ENCODE measurements at regions not wholly inside any gene's neighbourhood (a gene's known extent, or its start where the extent isn't known, plus 50 kb on each side); places are given as distances from the start of the nearest gene placed in this dataset.
"Not testable (repeated sequence)": the region's sequence is repeated elsewhere in the genome, so short reads cannot be mapped to it uniquely, and the experiment has no call there.

DNA sequence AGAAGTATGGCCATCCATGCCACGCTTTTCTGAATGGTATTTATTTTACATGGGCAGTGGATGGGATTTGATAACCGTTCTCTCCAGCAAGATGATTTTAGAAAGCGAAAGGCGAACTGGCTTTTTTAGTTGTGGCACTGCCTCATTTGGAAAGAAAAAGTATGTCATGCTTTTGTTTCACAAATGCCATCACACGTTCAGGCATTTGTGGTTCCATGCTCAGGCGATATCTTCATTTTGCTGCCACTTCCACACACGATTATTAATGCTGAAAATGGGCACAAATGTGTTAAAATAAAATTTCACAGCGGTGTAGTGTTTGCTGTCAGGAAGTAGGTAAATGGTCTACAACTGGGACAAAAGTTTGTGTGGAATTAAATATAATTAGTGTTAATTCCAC lies 328.1 kb downstream of the BCL2L11 start:
- not testable (repeated sequence) for DNase-seq (ENCODE audit: low read depth)

DNA sequence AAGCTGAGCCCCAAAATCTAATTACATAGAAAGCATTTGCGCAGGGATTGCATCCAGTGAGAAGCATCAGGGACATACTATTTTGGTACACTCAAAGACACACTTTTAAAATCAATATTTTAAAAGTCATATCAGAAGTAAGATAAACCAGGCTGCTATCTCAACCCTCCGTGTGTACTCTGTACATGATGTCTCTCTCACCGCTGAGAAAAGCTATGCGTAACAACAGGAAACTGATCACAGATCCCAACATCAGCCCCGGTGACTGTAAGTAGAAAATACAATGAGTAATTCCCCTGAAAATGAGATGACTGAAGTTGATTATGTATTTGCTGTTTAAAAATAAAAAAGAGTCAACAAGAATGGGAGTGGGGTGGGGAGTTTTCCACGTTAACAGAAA lies 329.8 kb downstream of the BCL2L11 start:
- not testable (repeated sequence) for DNase-seq (ENCODE audit: low read depth)

- not testable (repeated sequence) for DNase-seq (ENCODE audit: low read depth)
These were observed 331.0 kb downstream of the BCL2L11 start for GRCh38 chr2:111451692-111452199.

DNA sequence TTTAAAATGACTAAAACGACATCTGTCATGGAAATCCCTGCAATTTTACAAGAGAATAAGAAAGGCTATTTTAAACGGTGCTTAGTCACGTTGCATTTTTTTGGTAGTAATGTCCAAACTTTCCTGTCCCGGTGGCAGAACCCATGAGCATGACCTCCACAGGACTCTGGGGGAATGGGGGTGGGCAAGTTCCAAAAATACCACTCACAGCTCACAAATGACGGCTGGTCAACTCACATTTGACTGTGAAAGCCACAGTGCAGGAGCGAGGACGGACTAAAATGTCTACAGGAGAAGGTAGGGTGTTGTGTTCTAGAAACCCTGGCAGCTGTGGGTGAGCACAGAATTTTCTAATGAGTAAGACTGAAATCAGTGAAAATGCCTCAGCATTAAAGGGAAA lies 331.5 kb downstream of the BCL2L11 start:
- not testable (repeated sequence) for DNase-seq (ENCODE audit: low read depth)

GRCh38 chr2:111453308-111453707 lies 332.6 kb downstream of the BCL2L11 start:
- not testable (repeated sequence) for DNase-seq (ENCODE audit: low read depth)

- not testable (repeated sequence) for DNase-seq (ENCODE audit: low read depth)
These were observed 333.1 kb downstream of the BCL2L11 start for GRCh38 chr2:111453816-111454215.

- DNase-seq (ENCODE audit: low read depth) = not testable (repeated sequence)
These were observed 333.7 kb downstream of the BCL2L11 start for GRCh38 chr2:111454404-111454803.

DNA sequence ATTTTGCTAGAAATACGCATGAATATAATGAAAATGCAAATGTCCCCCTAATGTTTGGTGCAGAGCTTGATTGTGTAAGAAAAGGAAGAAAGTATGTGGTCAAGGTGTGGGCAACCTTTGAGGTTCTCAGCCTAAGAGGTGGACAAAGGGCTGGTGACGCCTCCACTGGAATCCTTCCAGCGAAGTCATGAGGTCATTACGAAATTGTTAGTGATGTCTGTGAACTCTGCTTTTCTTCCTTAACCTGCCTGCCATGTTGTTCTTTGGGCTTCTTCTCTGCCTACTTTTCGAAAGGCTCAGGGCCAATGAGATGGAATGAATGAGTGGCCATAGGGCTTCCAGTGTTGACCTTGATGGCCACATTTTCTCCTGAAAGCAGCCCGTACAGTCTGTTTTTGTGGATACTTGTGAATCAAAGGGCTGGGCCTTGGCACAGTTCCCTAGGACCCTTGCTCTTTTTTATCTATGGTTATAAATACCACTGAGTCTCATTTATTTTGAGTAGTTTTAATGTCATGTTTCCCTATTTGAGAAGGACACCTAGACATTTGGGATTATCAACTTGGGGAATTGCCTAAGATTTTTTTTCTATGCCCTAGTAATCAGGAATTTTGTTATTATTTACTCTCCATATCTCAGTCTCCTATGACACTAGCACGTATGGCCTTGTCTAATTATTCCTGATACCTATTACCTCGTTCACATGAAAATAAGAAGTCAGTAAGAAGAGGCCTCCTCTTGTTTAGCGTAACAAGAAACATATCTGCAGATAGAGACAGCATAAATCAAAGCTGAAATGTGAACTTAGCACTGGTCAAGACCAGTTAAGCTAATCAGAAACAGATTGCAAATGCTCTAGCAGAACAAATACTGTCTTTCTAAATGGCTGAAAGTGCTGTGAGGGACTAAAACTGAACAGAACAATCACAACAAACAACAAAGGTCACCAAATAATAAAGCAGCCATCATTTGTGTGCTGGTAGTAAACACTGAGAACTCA lies 334.6 kb downstream of the BCL2L11 start:
- not testable (repeated sequence) for DNase-seq (ENCODE audit: low read depth)

DNA sequence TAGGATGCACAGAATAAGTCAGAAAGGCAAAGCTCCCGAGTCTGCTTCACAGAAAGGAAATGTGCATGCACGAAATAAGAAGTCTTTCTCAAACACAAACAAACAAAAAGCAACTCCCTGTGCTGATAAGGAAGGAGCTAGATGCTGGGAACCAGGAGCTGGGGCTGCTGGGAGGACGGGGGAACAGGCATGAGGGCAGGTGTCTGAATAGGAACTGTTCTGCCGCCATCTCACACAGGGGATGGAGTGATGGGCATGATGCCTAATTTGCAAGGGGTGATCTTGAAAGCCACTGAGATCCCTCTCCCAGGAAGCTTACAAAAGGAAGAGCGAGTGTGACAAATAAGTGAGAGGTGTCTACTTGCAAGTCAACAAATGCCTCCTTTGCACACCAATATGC lies 336.5 kb downstream of the BCL2L11 start:
- not testable (repeated sequence) for DNase-seq (ENCODE audit: low read depth)

GRCh38 chr2:111460901-111461300 lies 340.2 kb downstream of the BCL2L11 start:
- not testable (repeated sequence) for DNase-seq (ENCODE audit: low read depth)

DNA sequence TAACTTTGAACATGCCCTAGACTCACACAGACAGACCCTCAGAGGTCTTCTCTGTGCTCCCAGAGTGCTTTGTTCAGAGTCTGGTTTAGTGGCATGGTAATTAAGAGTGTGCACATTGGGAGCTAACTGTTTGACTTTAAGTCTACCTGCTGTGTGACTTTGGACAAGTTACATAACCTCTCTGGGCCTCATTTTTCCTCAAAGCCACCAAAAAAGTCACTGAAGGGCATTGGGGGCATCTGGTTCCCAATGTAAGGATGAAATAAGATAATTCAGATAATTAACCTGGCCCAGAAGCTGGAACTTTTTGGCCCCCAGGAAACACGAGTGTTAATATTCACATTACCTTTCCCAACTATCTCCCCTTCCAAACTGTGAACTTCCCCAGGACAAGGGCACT lies 341.1 kb downstream of the BCL2L11 start:
- not testable (repeated sequence) for DNase-seq (ENCODE audit: low read depth)

- not testable (repeated sequence) for DNase-seq (ENCODE audit: low read depth)
These were observed 341.9 kb downstream of the BCL2L11 start for GRCh38 chr2:111462572-111462971.

GRCh38 chr2:111463238-111463848 lies 342.6 kb downstream of the BCL2L11 start:
- DNase-seq (ENCODE audit: low read depth) = not testable (repeated sequence)

GRCh38 chr2:111463956-111464355 lies 343.2 kb downstream of the BCL2L11 start:
- DNase-seq (ENCODE audit: low read depth) = not testable (repeated sequence)

DNA sequence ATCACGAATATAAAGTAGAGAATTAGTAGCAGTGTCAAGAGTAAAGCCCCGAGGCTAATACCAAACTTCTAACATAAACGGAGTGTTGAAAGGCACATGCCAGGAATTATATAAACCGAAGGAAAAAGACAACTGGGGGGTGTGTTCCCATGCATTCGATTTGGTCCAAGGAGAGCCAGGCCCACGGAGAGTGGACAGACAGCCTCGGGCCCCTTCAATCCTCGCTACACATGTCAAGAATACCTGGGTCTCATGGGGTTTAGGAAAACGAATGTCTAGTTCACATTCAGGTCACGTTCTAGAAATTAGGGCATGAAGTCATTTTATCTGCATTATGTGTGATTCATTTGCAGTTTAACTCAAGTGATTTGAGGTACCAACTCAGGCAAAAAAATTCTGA lies 343.7 kb downstream of the BCL2L11 start:
- not testable (repeated sequence) for DNase-seq (ENCODE audit: low read depth)

GRCh38 chr2:111465521-111465920 lies 344.8 kb downstream of the BCL2L11 start:
- not testable (repeated sequence) for DNase-seq (ENCODE audit: low read depth)

- DNase-seq (ENCODE audit: low read depth) = not testable (repeated sequence)
These were observed 346.0 kb downstream of the BCL2L11 start for GRCh38 chr2:111466744-111467143.

DNA sequence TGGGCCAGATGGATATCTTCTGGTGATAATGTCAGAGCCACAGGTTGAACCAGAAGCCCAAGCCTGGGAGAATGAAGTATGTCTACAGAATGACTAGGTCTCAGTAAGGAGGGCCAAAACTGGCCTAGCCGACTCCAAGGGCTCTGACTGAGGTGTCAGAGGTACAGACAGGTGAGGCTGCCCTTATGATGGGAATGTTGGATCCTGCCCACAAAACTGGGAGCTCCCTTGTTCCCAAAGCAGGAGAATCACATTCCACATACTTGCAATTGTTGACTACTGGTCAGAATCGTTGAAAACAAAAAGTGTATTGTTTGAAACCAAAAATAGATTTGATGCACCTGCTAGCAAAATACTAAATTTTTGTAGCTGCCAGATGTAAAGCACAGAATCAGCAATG lies 350.2 kb downstream of the BCL2L11 start:
- DNase-seq (ENCODE audit: low read depth) = not testable (repeated sequence)

DNA sequence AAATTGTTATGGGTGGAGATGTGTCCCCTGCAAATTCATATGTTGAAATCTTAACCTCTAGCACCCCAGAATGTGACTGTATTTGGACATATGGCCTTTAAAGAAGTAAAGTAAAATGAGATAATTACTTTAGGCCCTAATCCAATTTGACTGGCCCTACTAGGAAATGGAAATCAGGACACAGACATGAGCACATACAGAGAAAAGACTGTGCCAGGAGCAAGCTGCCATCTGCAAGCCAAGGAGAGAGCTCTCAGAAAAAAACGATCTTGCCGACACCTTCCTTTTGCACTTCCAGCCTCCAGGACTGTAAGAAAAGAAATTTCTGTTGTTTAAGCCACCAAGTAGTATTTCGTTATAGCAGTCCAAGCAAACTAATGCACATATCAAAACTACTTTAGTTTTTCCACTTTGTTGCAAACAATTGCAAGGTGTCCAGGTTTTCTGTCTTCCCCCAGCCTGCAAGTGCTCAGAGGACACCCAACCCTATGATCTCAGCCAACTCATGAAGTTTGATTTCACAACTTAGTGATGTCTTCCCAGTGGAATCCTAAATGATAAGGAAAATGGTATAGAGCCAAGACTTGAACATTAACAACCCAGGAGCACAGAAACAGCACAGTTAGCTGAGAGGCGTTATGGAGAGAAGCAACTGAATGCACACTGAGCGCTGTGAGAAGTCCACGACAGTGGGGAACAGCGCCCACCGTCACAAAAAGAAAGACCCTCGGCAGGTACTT lies 351.2 kb downstream of the BCL2L11 start:
- not testable (repeated sequence) for DNase-seq (ENCODE audit: low read depth)

- DNase-seq (ENCODE audit: low read depth) = not testable (repeated sequence)
These were observed 352.2 kb downstream of the BCL2L11 start for GRCh38 chr2:111472844-111473403.

DNA sequence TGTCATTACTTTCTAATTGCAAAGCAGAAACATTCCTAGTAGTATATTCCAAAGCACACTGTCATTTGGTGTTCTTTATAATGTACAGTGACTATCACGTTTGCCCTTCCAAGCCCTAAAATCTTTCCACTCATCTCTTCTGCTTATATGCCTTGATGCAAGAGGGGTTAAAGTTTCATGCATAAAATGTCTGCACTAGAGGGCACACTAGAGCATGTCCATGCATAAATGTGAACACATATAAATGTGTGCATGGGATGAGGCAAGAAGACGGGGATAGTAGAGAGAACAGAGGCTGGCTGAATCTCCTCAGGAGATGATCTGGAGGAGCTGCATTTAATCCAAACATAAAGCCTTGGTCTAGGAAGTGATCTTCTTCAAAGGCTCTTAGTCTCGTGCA lies 352.8 kb downstream of the BCL2L11 start:
- DNase-seq (ENCODE audit: low read depth) = not testable (repeated sequence)

Measured in stromal cell of bone marrow (primary cell).